ENCODE measurements at regions not wholly inside any gene's neighbourhood (a gene's known extent, or its start where the extent isn't known, plus 50 kb on each side); places are given as distances from the start of the nearest gene placed in this dataset.

DNA sequence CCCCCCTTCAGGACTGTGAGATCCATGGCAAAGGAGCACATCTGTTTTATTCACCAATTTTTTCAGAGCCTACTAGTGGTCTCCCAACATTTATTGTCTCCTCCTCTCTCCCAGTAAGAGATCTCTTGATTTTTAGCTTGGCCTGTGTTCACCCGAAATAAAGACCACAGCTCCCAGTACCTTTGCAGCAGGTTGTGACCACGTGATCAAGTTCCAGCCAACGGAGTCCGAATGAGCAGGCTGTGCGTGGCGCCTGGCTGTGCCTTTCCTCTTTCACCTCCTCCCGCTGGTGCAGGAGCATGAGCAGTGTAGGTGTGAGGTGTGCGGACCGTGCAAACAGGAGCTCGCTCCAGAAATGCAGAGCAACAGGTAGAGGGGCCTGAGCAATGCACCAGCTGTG lies 143.6 kb upstream of the GLI2 start:
- H3K9me3 ChIP-seq (replicated peaks; ENCODE audit: control insufficient read depth, insufficient read depth, low read length), result no peaks in the 10 kb centered on the region
- H3K4me1 ChIP-seq (ENCODE audit: control insufficient read depth, insufficient read depth, low read length), result no peaks in the 10 kb centered on the region
- ChIA-PET CTCF (no interaction called here), POLR2A (no interaction called here), SMC1A (ENCODE audit: uncharacterized antibody, unreplicated experiment) (interaction anchor here (1.0 kb wide), 1 partner anchor 45 kb away, joined by 3 read pairs; no protein-coding TSS in a partner anchor), RAD21 (ENCODE audit: unreplicated experiment) (no interaction called here)
- H3K27ac ChIP-seq (ENCODE audit: control insufficient read depth, insufficient read depth), result no peak overlapping the region
- H3K79me2 ChIP-seq (ENCODE audit: control insufficient read depth, insufficient read depth, low read length), result no peaks in the 10 kb centered on the region
- H3K36me3 ChIP-seq (ENCODE audit: control insufficient read depth in 2 of 2, insufficient read depth in 2 of 2, low read length in 1 of 2), result no peaks in the 10 kb centered on the region
- no TSS peak for BruUV-seq (replicated peaks)
- no peak overlapping the region for H2AFZ ChIP-seq (ENCODE audit: control insufficient read depth, low read depth, low read length)
- no peak for DNase-seq (ENCODE audit: low read depth, low spot score)
- intact Hi-C loops (cut with micrococcal nuclease; ENCODE audit: unreplicated experiment) (no loop called here), in situ Hi-C loops (cut with MboI) (no loop called here)
- no peaks in the 10 kb centered on the region; the same call in 1 of the 2 replicates for H4K20me1 ChIP-seq (ENCODE audit: control insufficient read depth, insufficient read depth)
- ATAC-seq, result no peak
- H3K27me3 ChIP-seq (replicated peaks in 1 of 2; ENCODE audit: control insufficient read depth in 2 of 2, insufficient read depth in 2 of 2, low read length in 1 of 2), result peaks cover 9 to 15% of the 10 kb centered on the region in 2 experiments; a peak in 3 of 4 replicates
- H3K9ac ChIP-seq (ENCODE audit: control insufficient read depth, insufficient read depth, low read length), result no peak overlapping the region
- no peak for FAIRE-seq
- no peak overlapping the region for H3K4me2 ChIP-seq (ENCODE audit: control insufficient read depth, insufficient read depth)
- H3K4me3 ChIP-seq, result no peak overlapping the region
- 21% methylated on average over 10 of the region's 10 CpGs for WGBS (ENCODE audit: insufficient coverage, insufficient replicate concordance, low lambda C conversion rate, missing lambda C conversion rate)
- TF ChIP-seq MTA2 (IDR thresholded peaks at IDR 0.05; ENCODE audit: low read depth) (no peak), CHD1 (IDR thresholded peaks at IDR 0.05; ENCODE audit: low read depth, low read length) (no peak), IKZF2 (IDR thresholded peaks at IDR 0.05) (no peak), YBX1 (IDR thresholded peaks at IDR 0.05) (no peak), KDM1A (IDR thresholded peaks at IDR 0.05; ENCODE audit: borderline replicate concordance) (no peak), NFYB (IDR thresholded peaks at IDR 0.05; ENCODE audit: insufficient read depth, low read depth, low read length) (no peak), CUX1 (IDR thresholded peaks at IDR 0.05; ENCODE audit: insufficient replicate concordance, low read depth, low read length) (no peak), ZNF24 (IDR thresholded peaks at IDR 0.05) (no peak), ZNF384 (IDR thresholded peaks at IDR 0.05; ENCODE audit: borderline replicate concordance, low read depth, low read length) (no peak), RUNX3 (IDR thresholded peaks at IDR 0.05; ENCODE audit: low read length) (no peak), SMARCA5 (IDR thresholded peaks at IDR 0.05) (no peak)
- TF ChIP-seq, protein P1, sequence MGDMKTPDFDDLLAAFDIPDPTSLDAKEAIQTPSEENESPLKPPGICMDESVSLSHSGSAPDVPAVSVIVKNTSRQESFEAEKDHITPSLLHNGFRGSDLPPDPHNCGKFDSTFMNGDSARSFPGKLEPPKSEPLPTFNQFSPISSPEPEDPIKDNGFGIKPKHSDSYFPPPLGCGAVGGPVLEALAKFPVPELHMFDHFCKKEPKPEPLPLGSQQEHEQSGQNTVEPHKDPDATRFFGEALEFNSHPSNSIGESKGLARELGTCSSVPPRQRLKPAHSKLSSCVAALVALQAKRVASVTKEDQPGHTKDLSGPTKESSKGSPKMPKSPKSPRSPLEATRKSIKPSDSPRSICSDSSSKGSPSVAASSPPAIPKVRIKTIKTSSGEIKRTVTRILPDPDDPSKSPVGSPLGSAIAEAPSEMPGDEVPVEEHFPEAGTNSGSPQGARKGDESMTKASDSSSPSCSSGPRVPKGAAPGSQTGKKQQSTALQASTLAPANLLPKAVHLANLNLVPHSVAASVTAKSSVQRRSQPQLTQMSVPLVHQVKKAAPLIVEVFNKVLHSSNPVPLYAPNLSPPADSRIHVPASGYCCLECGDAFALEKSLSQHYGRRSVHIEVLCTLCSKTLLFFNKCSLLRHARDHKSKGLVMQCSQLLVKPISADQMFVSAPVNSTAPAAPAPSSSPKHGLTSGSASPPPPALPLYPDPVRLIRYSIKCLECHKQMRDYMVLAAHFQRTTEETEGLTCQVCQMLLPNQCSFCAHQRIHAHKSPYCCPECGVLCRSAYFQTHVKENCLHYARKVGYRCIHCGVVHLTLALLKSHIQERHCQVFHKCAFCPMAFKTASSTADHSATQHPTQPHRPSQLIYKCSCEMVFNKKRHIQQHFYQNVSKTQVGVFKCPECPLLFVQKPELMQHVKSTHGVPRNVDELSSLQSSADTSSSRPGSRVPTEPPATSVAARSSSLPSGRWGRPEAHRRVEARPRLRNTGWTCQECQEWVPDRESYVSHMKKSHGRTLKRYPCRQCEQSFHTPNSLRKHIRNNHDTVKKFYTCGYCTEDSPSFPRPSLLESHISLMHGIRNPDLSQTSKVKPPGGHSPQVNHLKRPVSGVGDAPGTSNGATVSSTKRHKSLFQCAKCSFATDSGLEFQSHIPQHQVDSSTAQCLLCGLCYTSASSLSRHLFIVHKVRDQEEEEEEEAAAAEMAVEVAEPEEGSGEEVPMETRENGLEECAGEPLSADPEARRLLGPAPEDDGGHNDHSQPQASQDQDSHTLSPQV (IDR thresholded peaks at IDR 0.05), result no peak
- TF ChIP-seq, protein P2, sequence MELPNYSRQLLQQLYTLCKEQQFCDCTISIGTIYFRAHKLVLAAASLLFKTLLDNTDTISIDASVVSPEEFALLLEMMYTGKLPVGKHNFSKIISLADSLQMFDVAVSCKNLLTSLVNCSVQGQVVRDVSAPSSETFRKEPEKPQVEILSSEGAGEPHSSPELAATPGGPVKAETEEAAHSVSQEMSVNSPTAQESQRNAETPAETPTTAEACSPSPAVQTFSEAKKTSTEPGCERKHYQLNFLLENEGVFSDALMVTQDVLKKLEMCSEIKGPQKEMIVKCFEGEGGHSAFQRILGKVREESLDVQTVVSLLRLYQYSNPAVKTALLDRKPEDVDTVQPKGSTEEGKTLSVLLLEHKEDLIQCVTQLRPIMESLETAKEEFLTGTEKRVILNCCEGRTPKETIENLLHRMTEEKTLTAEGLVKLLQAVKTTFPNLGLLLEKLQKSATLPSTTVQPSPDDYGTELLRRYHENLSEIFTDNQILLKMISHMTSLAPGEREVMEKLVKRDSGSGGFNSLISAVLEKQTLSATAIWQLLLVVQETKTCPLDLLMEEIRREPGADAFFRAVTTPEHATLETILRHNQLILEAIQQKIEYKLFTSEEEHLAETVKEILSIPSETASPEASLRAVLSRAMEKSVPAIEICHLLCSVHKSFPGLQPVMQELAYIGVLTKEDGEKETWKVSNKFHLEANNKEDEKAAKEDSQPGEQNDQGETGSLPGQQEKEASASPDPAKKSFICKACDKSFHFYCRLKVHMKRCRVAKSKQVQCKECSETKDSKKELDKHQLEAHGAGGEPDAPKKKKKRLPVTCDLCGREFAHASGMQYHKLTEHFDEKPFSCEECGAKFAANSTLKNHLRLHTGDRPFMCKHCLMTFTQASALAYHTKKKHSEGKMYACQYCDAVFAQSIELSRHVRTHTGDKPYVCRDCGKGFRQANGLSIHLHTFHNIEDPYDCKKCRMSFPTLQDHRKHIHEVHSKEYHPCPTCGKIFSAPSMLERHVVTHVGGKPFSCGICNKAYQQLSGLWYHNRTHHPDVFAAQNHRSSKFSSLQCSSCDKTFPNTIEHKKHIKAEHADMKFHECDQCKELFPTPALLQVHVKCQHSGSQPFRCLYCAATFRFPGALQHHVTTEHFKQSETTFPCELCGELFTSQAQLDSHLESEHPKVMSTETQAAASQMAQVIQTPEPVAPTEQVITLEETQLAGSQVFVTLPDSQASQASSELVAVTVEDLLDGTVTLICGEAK (IDR thresholded peaks at IDR 0.05; ENCODE audit: borderline replicate concordance), result no peak

Data from GM12878 (cell line).